ENCODE measurements at regions not wholly inside any gene's neighbourhood (a gene's known extent, or its start where the extent isn't known, plus 50 kb on each side); places are given as distances from the start of the nearest gene placed in this dataset.

DNA sequence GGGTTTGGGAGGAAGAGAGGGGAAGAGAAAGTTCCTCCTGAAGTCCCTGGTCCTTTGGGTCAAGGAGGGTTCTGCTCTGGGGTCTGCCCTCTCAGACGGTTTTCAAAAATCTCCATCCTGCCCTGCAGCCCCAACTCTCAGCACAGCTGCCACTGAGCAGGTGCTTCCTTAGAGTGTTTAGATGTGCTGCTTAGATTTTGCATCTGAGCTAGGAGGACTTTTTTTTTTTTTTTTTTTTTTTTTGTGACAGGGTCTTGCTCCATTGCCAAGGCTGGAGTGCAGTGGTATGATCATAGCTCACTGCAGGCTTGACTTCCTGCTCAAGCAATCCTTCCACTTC lies 324.9 kb upstream of the POU3F1 start:
- no peak overlapping the region for H3K27ac ChIP-seq (ENCODE audit: low read depth, low read length)
- RAD21 ChIA-PET (ENCODE audit: low non-redundant PET in 1 of 2, low total read pairs in 2 of 2, uncharacterized antibody in 2 of 2, unreplicated experiment in 2 of 2), result no interaction called here
- H3K4me1 ChIP-seq (ENCODE audit: control insufficient read depth in 1 of 2, insufficient read depth in 2 of 2, low read length in 2 of 2), result no peaks in the 10 kb centered on the region
- no peak overlapping the region for H3K9ac ChIP-seq (ENCODE audit: low read length)
- TF ChIP-seq TCF7L2 (IDR thresholded peaks at IDR 0.05; ENCODE audit: borderline replicate concordance, extremely low read depth, insufficient read depth, insufficient read length) (no peak), YY1 (IDR thresholded peaks at IDR 0.05; ENCODE audit: extremely low read depth, insufficient replicate concordance, low read depth, low read length) (no peak), SP1 (IDR thresholded peaks at IDR 0.05; ENCODE audit: low read depth) (no peak), POLR2A (IDR thresholded peaks at IDR 0.05; ENCODE audit: borderline replicate concordance, extremely low read depth, insufficient read depth, insufficient read length) (no peak), EZH2 (IDR thresholded peaks at IDR 0.05) (no peak), ZFX (IDR thresholded peaks at IDR 0.05) (no peak), JUND (IDR thresholded peaks at IDR 0.05) (no peak), CEBPB (IDR thresholded peaks at IDR 0.05; ENCODE audit: low read depth) (no peak), ELF1 (IDR thresholded peaks at IDR 0.05; ENCODE audit: borderline replicate concordance, low read depth) (no peak), SIN3A (IDR thresholded peaks at IDR 0.05; ENCODE audit: low read depth) (no peak), FOSL1 (IDR thresholded peaks at IDR 0.05; ENCODE audit: low read depth) (no peak), CBX3 (IDR thresholded peaks at IDR 0.05; ENCODE audit: low read depth) (no peak), POLR2AphosphoS5 (IDR thresholded peaks at IDR 0.05; ENCODE audit: low read depth, low read length) (no peak), RAD21 (IDR thresholded peaks at IDR 0.05; ENCODE audit: low read depth) (no peak)
- TF ChIP-seq, protein P1, sequence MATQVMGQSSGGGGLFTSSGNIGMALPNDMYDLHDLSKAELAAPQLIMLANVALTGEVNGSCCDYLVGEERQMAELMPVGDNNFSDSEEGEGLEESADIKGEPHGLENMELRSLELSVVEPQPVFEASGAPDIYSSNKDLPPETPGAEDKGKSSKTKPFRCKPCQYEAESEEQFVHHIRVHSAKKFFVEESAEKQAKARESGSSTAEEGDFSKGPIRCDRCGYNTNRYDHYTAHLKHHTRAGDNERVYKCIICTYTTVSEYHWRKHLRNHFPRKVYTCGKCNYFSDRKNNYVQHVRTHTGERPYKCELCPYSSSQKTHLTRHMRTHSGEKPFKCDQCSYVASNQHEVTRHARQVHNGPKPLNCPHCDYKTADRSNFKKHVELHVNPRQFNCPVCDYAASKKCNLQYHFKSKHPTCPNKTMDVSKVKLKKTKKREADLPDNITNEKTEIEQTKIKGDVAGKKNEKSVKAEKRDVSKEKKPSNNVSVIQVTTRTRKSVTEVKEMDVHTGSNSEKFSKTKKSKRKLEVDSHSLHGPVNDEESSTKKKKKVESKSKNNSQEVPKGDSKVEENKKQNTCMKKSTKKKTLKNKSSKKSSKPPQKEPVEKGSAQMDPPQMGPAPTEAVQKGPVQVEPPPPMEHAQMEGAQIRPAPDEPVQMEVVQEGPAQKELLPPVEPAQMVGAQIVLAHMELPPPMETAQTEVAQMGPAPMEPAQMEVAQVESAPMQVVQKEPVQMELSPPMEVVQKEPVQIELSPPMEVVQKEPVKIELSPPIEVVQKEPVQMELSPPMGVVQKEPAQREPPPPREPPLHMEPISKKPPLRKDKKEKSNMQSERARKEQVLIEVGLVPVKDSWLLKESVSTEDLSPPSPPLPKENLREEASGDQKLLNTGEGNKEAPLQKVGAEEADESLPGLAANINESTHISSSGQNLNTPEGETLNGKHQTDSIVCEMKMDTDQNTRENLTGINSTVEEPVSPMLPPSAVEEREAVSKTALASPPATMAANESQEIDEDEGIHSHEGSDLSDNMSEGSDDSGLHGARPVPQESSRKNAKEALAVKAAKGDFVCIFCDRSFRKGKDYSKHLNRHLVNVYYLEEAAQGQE (IDR thresholded peaks at IDR 0.05; ENCODE audit: low read depth), result no peak
- TF ChIP-seq, protein P2, sequence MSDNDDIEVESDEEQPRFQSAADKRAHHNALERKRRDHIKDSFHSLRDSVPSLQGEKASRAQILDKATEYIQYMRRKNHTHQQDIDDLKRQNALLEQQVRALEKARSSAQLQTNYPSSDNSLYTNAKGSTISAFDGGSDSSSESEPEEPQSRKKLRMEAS (IDR thresholded peaks at IDR 0.05), result no peak
- TF ChIP-seq, protein P3, sequence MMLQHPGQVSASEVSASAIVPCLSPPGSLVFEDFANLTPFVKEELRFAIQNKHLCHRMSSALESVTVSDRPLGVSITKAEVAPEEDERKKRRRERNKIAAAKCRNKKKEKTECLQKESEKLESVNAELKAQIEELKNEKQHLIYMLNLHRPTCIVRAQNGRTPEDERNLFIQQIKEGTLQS (IDR thresholded peaks at IDR 0.05), result no peak
- CTCF ChIA-PET, result no interaction called here
- no peaks in the 10 kb centered on the region for H3K36me3 ChIP-seq (ENCODE audit: control insufficient read depth in 1 of 2, insufficient read depth in 2 of 2, low read length in 2 of 2)
- no peak overlapping the region for H3K4me3 ChIP-seq (replicated peaks in 1 of 2; ENCODE audit: low read depth in 1 of 2, low read length in 2 of 2)
- H4K20me1 ChIP-seq (ENCODE audit: insufficient read depth), result no peaks in the 10 kb centered on the region
- intact Hi-C loops (cut with micrococcal nuclease), result no loop called here
- peaks cover 49% of the 10 kb centered on the region for H3K27me3 ChIP-seq (ENCODE audit: insufficient read depth, low read length)
- DNase-seq (ENCODE audit: low read depth, low spot score) (no peak), ATAC-seq (no peak)
- H3K4me2 ChIP-seq (ENCODE audit: low read length), result no peak overlapping the region
- H3K9me2 ChIP-seq (ENCODE audit: insufficient read depth), result no peaks in the 10 kb centered on the region
- no peaks in the 10 kb centered on the region for H3K79me2 ChIP-seq (ENCODE audit: insufficient read depth, low read length)
- H3K9me3 ChIP-seq (ENCODE audit: control insufficient read depth in 1 of 2, insufficient read depth in 1 of 2, low read depth in 1 of 2, low read length in 2 of 2), result peaks cover 0 to 6% of the 10 kb centered on the region in 2 experiments; a peak in 1 of 4 replicates
- no peak overlapping the region for H2AFZ ChIP-seq (ENCODE audit: low read depth, low read length, poor library complexity, severe bottlenecking)
- BruUV-seq (replicated peaks), result no TSS peak
- POLR2A ChIA-PET, result no interaction called here
